GM18951 (cell line): ENCODE measurements at regions not wholly inside any gene's neighbourhood (a gene's known extent, or its start where the extent isn't known, plus 50 kb on each side); places are given as distances from the start of the nearest gene placed in this dataset.

Experiments used
- POLR2A ChIP-seq: IDR thresholded peaks from 4 replicates; pipeline ENCODE4 v1.6.1; 2011; ENCODE audit warnings: mild to moderate bottlenecking; ENCODE audit not compliant: insufficient read length, insufficient read depth; ENCODE audit errors: extremely low read depth
- in situ Hi-C: fragments of 300-500 bp; cut with MboI; formaldehyde crosslinking; loops from one replicate; pipeline ENCODE4 v1.12.0; 2022; ENCODE audit warnings: low sequenced_read_pairs, mixed read lengths, inconsistent platforms; ENCODE audit not compliant: unreplicated experiment

DNA sequence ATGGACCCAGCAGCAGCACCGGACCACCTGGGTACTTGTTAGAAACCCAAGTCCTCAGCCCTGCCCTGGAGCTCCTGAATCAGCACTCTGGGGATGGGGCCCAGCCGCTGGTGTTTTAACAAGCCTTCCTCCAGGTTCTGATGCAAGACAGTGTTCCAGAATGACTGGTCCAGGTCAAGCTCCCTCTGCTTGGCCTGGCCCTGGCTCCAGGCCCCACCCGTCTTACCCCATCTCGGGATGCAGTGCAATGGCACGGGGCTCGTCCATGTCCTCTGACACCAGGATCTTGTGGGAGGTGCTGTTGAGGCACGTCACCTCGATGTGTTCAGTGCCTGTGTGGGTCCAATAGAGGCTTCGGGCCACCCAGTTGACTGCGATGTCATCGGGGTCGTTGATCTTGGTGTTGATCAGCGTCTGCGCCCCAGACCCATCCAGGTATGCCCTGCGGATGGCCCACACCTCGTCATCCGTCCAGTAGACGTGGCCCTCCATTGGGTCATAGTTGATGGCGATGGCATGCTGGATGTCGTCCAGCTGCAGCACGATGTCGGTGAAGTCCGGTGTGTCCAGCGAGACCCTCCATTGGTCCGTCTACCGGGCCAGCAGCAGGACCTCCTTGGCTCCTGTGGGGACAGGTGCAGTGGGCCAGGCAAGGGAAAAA lies 140.3 kb downstream of the CRYBB2 start:
- no peak for TF ChIP-seq POLR2A
- in situ Hi-C loops, result loop anchor here (10.0 kb wide), 1 partner anchor 415 kb away; no protein-coding TSS in a partner anchor

DNA sequence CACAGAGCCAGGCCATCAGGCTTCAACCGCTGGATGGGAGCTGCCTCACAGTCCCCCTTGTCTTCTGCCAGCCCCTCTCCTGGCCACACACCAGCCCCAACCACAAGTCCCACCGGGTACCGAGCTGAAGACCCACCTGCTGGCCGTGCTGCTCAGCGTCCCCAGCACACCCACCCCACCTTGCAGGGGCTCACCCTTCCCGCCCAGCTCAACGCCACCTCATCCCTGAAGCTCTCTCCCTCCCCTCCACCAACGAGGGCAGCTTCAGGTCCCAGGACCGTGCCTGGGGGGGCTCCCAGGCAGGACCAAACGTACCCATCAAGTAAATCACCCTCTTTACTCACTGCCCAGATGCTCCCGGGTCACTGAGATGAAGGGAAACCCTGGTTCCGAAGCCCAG lies 141.0 kb downstream of the CRYBB2 start:
- no peak for TF ChIP-seq POLR2A
- in situ Hi-C loops, result loop anchor here (10.0 kb wide), 1 partner anchor 414 kb away; no protein-coding TSS in a partner anchor

DNA sequence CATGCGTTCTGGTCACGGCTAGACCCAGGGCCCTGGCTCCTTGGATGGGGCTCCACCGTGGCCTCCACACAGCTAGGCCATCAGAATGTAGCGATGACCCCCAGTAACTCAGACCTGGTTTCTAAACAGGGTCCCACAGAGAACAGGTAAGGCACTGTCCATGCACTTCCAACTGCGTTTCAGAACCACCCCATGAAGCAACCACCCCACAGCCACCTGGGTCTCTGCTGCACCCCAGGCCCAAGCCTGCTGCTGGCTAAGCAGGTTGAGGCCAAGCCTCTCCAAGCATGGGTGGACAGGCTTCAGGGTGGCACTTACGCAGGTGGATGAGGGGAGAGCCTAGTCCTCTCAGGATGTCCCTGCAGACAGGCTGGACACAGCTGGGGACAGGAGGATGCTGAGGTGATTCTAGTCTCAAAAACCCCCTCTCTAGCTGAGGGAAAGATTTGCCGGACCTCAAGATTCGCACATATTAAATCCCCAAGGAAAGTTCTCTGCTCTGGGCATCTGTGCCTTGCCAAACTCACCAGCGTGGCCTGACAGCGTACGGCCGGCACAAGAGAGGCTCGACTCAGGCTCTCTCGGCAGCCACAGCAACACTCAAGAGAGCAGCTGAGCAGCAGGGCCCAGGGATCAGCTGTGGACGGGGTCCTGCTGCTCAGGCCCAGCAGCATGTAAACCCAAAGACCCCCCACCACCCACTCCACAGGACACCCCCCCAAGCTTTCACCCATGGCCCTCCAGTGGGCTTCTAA lies 141.6 kb downstream of the CRYBB2 start:
- no peak for TF ChIP-seq POLR2A
- in situ Hi-C loops, result loop anchor here (10.0 kb wide), 1 partner anchor 414 kb away; no protein-coding TSS in a partner anchor

DNA sequence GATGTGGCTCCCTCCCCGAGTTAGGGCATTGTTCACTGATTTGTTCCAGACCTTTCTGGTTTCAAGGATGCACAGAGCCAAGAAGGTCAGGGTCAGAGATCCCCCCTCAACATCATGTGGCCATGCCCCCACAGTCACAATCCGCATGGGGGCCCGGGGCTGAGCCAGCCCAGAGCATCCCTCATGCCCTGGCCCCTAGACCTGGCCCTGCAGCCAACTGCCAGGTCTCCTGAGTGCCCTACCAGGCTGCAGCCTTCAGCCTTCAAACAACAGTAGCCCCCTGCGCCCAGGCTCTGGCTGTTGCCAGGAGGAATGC lies 142.4 kb downstream of the CRYBB2 start:
- in situ Hi-C loops, result loop anchor here (10.0 kb wide), 1 partner anchor 413 kb away; no protein-coding TSS in a partner anchor
- no peak for TF ChIP-seq POLR2A

DNA sequence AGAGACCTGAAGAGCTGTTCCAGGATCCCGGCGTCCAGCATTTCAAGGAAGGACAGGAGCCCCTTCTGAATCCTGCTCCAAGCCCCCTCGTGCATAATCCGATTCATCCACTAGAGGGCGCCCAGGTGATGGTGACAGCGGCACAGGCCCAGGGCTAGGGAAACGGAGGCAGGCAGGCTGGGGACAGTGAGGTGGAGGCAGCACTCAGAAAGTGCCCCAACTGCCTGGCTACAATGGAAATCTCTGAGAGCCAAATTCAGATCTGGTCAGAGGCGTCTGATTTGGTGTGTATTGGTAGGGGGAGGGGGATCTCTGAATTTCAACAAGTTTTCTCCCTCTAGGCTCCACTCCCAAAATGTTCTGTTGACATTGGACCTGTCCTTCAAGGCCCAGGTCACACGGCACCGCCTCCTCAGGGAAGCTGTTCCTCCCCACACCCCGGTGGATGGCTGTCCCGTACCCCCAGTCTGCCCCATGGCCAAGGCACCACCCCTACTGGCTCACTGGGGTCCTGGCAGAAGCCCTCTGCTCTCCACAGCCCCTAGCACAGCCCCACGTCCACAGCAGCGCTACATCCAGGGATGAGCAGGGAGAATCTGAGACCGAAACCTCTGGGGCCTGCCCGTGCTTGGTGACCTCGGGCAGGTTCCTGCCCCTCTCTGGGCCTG lies 142.9 kb downstream of the CRYBB2 start:
- TF ChIP-seq POLR2A, result no peak
- in situ Hi-C loops, result loop anchor here (10.0 kb wide), 1 partner anchor 412 kb away; no protein-coding TSS in a partner anchor

DNA sequence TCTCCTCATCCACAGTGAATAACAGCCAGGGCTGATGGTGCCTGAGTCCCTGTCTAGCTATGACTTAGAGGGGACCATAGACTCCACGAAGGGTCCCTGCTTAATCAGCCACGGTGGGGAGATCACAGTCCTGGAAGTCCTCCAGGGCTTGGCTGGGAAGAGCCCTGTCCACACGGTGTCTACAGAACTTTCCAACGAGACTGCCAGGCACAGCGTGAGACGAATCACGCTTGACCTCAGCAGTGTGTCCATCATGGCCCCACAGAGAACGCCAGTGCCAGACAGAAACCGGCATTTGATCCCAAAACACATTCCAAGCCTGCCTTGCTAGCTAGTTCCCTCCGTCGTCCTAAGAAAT lies 143.4 kb downstream of the CRYBB2 start:
- no peak for TF ChIP-seq POLR2A
- in situ Hi-C loops, result loop anchor here (10.0 kb wide), 1 partner anchor 412 kb away; no protein-coding TSS in a partner anchor

DNA sequence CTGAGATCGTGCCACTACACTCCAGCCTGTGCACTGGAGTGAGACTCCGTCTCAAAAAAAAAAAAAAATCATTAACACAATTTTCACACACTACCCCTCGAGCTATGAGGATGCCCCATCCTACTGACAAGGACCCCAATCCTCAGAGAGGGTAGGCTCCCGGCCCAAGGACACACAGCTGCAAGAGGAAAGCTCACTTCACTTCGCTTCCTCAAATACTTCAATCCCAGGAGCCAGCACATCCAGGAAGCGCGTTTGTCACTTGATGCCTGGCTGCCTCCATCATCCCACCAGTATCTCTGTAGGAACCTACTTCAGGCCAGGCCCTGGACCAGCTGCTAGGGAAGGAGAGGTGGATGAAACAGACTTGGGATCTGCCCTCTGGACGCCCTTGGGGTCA lies 144.0 kb downstream of the CRYBB2 start:
- in situ Hi-C loops, result loop anchor here (10.0 kb wide), 1 partner anchor 411 kb away; no protein-coding TSS in a partner anchor
- TF ChIP-seq POLR2A, result no peak

DNA sequence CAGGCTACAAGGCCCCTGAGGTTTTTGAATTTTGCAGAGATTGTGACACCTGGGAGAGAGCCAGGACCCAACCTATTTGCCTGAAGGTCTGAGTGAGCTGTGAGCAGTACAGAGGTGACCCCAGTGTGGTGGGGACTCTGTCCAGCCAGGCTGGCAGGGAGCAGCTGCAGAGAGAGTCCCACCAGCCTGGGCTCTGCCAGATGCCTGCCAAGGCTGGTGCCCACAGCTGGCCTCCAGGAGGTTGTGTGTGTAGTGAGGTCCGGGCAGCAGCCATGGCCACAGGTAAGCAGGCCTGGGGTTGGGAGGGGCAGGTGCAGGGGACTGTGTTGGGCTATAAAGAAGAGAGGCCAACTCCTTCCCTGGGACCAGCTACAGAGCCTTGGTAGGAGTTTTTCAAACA lies 144.8 kb downstream of the CRYBB2 start:
- no peak for TF ChIP-seq POLR2A
- in situ Hi-C loops, result loop anchor here (10.0 kb wide), 1 partner anchor 411 kb away; no protein-coding TSS in a partner anchor

DNA sequence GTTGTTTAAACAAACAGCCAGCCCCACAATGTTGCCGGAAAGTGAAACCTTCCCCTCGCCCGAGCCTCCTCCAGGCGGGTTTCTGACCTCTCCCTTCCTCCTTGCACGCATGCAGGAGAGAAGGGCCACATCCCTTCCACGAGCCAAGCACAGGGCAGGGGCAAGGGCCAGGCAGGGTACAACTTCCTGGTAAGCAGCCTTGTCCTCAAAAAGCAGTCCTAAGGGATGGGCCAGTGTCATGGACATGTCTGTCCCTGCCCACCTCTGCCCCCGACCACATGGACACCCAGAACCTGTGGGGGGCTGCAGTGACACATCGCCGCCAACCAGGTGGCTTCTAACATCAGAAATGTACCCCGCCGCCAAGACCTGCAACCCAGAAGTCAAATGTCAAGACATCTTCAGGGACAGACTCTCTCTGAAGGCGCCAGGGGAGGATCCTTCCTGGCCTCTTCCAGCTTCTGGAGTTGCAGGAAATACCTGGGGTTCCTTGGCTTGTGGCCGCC lies 145.3 kb downstream of the CRYBB2 start:
- no peak for TF ChIP-seq POLR2A
- in situ Hi-C loops, result loop anchor here (10.0 kb wide), 1 partner anchor 410 kb away; no protein-coding TSS in a partner anchor

DNA sequence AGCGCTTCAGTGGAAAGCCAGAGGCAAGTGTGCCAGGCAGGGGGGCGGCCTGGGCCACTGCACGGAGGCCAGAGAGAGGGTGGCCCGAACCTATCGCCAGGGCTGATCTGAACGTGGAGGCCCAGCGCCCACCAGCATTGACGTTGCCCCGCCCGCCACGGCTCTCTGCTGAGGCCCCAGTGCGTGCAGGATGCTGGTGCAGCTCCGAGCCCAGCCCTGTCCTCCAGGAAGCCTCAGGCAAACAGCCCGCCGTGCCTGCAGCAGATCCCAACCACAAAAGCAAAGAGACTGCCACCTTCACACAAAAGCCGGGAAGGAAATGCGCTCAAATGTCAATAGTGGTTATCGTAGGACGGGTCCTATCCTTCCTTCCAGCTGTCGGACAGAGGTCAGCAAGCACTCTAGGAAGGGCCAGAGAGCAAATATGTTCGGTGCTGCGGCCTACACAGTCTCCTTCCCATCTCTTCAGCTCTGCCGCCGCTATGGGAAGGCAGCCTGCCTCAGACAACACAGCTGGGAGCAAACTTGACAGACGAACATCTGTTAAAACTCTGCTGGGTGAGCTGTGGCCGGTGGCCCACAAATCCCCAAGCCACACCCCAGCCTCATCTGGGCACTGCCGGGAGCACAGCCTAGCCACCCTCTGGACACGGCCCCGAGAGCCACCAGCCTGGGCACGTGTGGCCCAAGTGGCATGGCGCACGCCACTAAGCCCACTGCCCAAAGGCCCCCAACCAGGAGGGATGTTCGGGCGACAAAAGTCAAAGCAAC lies 146.2 kb downstream of the CRYBB2 start:
- no peak for TF ChIP-seq POLR2A
- in situ Hi-C loops, result loop anchor here (10.0 kb wide), 1 partner anchor 409 kb away; no protein-coding TSS in a partner anchor

DNA sequence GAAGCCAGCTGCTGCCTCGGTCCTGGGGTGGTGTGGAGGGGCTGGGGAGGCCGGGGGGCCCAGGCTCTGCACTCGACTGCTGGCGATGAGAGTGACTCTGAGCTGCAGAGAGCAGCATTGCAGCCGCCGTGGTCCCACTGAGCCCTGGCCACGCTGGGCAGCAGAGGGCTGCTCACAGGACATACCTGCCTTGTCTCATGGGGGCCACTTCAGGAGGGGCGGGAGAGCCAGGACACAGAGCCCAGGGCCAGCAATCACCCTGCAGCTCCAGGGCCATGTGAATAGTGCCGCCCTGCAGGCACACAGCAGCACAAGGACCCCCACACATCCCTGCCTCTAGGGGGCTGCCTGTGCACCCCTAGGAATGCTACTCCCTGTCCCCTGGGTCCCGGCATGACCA lies 147.0 kb downstream of the CRYBB2 start:
- in situ Hi-C loops, result loop anchor here (10.0 kb wide), 1 partner anchor 408 kb away; no protein-coding TSS in a partner anchor
- no peak for TF ChIP-seq POLR2A

DNA sequence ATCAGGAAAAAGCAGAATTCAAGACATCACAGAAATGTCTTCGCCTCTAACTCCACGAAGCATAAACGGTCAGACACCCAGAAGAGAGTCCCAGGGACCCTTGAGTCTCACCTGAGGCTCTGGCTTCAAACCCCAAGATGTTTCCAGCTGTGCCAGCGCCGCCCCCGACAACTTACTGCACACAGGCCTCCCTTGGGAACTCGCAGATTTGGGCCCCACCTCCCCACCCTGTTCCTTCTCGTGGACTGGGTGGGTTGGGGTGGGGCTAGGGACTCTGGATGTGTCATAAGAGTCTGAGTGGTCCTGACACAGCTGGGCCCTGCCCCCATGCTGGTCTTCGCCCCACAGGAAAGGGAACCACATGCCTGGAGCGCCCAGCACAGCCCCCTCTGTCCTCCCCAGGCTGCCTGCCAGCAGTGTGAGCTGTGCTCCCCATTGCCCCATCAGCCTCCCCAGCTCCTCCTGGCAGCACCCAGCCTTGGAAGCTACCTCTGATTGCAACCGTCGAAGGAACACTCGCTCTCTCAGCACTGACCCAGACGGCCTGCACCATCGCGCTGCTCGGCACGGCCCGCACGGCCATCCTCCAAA lies 147.5 kb downstream of the CRYBB2 start:
- no peak for TF ChIP-seq POLR2A
- in situ Hi-C loops, result loop anchor here (10.0 kb wide), 1 partner anchor 408 kb away; no protein-coding TSS in a partner anchor
